ENCODE measurements at regions not wholly inside any gene's neighbourhood (a gene's known extent, or its start where the extent isn't known, plus 50 kb on each side); places are given as distances from the start of the nearest gene placed in this dataset.
A peak's percentile ranks its signal among the peaks of the same experiment; 100 is the strongest.

- ATAC-seq (ENCODE audit: insufficient read depth, low FRiP score) (no peak), DNase-seq (no peak)
- WGBS, 2 donors, result 92 to 94% methylated on average over 4 of the region's 4 CpGs
- H3K36me3 ChIP-seq (ENCODE audit: control insufficient read depth in 4 of 4, insufficient read depth in 4 of 4, low read length in 4 of 4), result no peaks in the 10 kb centered on the region
- H3K4me3 ChIP-seq, result no peak overlapping the region
- no peaks in the 10 kb centered on the region for H3K27me3 ChIP-seq (ENCODE audit: control insufficient read depth in 3 of 3, insufficient read depth in 3 of 3, low read length in 2 of 3)
- H3K27ac ChIP-seq (ENCODE audit: low read depth in 1 of 2, low read length in 1 of 2), result no peak overlapping the region
- no peak overlapping the region for H3K9ac ChIP-seq (ENCODE audit: insufficient read depth in 1 of 2, low read length in 2 of 2)
- peaks cover 0 to 13% (median 5%) of the 10 kb centered on the region in 5 donors for H3K4me1 ChIP-seq (ENCODE audit: control insufficient read depth in 5 of 5, insufficient read depth in 5 of 5, low read length in 5 of 5)
- no peak for TF ChIP-seq CTCF (IDR thresholded peaks at IDR 0.05; ENCODE audit: control extremely low read depth, extremely low read depth)
- no peaks in the 10 kb centered on the region for H3K9me3 ChIP-seq (ENCODE audit: control insufficient read depth in 4 of 4, insufficient read depth in 3 of 4, low read length in 3 of 4)
Observed at GRCh38 chr11:19656140-19656541, 56.5 kb upstream of the NAV2 start.

GRCh38 chr11:19652623-19653375 lies 59.8 kb upstream of the NAV2 start:
- Histone ChIP-seq H3K9me3 (ENCODE audit: control insufficient read depth in 4 of 4, insufficient read depth in 3 of 4, low read length in 3 of 4) (no peaks in the 10 kb centered on the region), H3K4me1 (ENCODE audit: control insufficient read depth in 5 of 5, insufficient read depth in 5 of 5, low read length in 5 of 5) (peaks cover 0 to 13% (median 0%) of the 10 kb centered on the region in 5 donors), H3K27ac (ENCODE audit: low read depth in 1 of 2, low read length in 1 of 2) (no peak overlapping the region), H3K36me3 (ENCODE audit: control insufficient read depth in 4 of 4, insufficient read depth in 4 of 4, low read length in 4 of 4) (no peaks in the 10 kb centered on the region), H3K27me3 (ENCODE audit: control insufficient read depth in 3 of 3, insufficient read depth in 3 of 3, low read length in 2 of 3) (no peaks in the 10 kb centered on the region), H3K9ac (ENCODE audit: insufficient read depth in 1 of 2, low read length in 2 of 2) (no peak overlapping the region), H3K4me3 (no peak overlapping the region)
- DNase-seq (peak in 1 of 3 donors; percentile 42), ATAC-seq (ENCODE audit: insufficient read depth, low FRiP score) (no peak)
- no peak for TF ChIP-seq CTCF (IDR thresholded peaks at IDR 0.05; ENCODE audit: control extremely low read depth, extremely low read depth)
- WGBS, 2 donors, result 85 to 88% methylated on average over 6 of the region's 6 CpGs

DNA sequence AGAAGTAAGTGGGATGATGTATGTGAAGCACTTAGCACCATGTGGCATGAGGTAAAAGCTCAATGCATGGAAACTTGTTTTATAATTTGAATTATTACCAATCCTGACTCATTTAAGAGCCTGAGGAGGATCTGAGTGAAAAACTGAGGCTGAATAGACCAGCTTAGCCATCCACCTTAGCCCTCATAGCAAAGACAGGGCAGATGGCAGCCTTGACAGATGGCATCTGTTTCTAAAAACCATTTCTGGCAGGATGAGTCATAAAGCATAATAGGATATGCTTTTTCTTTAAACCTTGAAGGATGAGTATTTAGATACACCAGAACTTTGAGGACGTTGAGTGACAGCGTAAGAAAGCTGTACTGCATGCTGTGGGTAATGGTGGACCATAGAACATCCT lies 61.0 kb upstream of the NAV2 start:
- Histone ChIP-seq H3K4me1 (ENCODE audit: control insufficient read depth in 5 of 5, insufficient read depth in 5 of 5, low read length in 5 of 5) (peaks cover 0 to 17% (median 0%) of the 10 kb centered on the region in 5 donors), H3K36me3 (ENCODE audit: control insufficient read depth in 4 of 4, insufficient read depth in 4 of 4, low read length in 4 of 4) (no peaks in the 10 kb centered on the region), H3K9ac (ENCODE audit: insufficient read depth in 1 of 2, low read length in 2 of 2) (no peak overlapping the region), H3K4me3 (no peak overlapping the region), H3K27me3 (ENCODE audit: control insufficient read depth in 3 of 3, insufficient read depth in 3 of 3, low read length in 2 of 3) (no peaks in the 10 kb centered on the region), H3K9me3 (ENCODE audit: control insufficient read depth in 4 of 4, insufficient read depth in 3 of 4, low read length in 3 of 4) (no peaks in the 10 kb centered on the region), H3K27ac (ENCODE audit: low read depth in 1 of 2, low read length in 1 of 2) (no peak overlapping the region)
- TF ChIP-seq CTCF (IDR thresholded peaks at IDR 0.05; ENCODE audit: control extremely low read depth, extremely low read depth), result no peak
- WGBS, 2 donors, result 87 to 92% methylated on average over 2 of the region's 2 CpGs
- ATAC-seq (ENCODE audit: insufficient read depth, low FRiP score) (no peak), DNase-seq (no peak)

Data from lung (tissue), 11 donors.